Omental fat pad (tissue), 3 donors: ENCODE measurements at regions not wholly inside any gene's neighbourhood (a gene's known extent, or its start where the extent isn't known, plus 50 kb on each side); places are given as distances from the start of the nearest gene placed in this dataset.

Experiments used
- ATAC-seq: fragments of 150-250 bp; one replicate; pipeline ENCODE4 v1.9.1; 2016; ENCODE audit warnings: mild to moderate bottlenecking, moderate library complexity; ENCODE audit not compliant: low FRiP score
- DNase-seq: peaks from one replicate; pipeline ENCODE4 v3.0.0-alpha.2; 2019; ENCODE audit warnings: low spot score
- TF ChIP-seq, protein P1 (sequence below), 3 donors: fragments of 450-650 bp; IDR thresholded peaks; one replicate each; pipeline ENCODE4 v1.5.1; 2016 to 2017; ENCODE audit warnings: antibody characterized with exemption in 3 of 3, mild to moderate bottlenecking in 3 of 3, moderate library complexity in 2 of 3

DNA sequence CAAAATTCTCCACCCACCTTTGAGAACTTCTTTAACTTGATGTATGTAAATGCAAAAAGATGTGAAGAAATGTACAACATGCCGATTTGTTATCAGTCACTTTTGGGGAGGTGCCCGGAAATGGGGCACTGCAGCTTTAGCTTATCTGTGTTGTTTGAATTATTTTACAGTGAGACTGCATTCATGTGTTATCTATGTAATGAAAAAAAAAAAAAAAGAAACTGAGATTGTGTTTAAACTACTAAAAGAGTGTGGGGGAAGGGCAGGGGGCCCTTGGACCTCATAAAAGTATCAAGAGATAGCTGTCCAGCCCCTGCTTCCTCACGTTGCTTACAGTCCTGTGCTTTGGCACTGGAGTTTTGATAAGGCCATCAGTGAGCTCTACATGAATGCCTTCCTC is 259.4 kb downstream of the STK31 start:
- DNase-seq (no peak), ATAC-seq (no peak)
- TF ChIP-seq, protein P1, sequence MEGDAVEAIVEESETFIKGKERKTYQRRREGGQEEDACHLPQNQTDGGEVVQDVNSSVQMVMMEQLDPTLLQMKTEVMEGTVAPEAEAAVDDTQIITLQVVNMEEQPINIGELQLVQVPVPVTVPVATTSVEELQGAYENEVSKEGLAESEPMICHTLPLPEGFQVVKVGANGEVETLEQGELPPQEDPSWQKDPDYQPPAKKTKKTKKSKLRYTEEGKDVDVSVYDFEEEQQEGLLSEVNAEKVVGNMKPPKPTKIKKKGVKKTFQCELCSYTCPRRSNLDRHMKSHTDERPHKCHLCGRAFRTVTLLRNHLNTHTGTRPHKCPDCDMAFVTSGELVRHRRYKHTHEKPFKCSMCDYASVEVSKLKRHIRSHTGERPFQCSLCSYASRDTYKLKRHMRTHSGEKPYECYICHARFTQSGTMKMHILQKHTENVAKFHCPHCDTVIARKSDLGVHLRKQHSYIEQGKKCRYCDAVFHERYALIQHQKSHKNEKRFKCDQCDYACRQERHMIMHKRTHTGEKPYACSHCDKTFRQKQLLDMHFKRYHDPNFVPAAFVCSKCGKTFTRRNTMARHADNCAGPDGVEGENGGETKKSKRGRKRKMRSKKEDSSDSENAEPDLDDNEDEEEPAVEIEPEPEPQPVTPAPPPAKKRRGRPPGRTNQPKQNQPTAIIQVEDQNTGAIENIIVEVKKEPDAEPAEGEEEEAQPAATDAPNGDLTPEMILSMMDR (IDR thresholded peaks at IDR 0.05), result no peak

- ATAC-seq (no peak), DNase-seq (no peak)
- TF ChIP-seq, protein P1 (IDR thresholded peaks at IDR 0.05), result no peak
Observed at GRCh38 chr7:23970193-23970592, 260.2 kb downstream of the STK31 start.

- DNase-seq (no peak), ATAC-seq (no peak)
- TF ChIP-seq, protein P1 (IDR thresholded peaks at IDR 0.05), result no peak
Observed at GRCh38 chr7:23971031-23971430, 261.0 kb downstream of the STK31 start.

- TF ChIP-seq, protein P1 (IDR thresholded peaks at IDR 0.05), result no peak
- DNase-seq (no peak), ATAC-seq (no peak)
Observed at GRCh38 chr7:23972057-23972456, 262.0 kb downstream of the STK31 start.

GRCh38 chr7:23973264-23973663 is 263.2 kb downstream of the STK31 start:
- ATAC-seq (no peak), DNase-seq (no peak)
- TF ChIP-seq, protein P1 (IDR thresholded peaks at IDR 0.05), result no peak

DNA sequence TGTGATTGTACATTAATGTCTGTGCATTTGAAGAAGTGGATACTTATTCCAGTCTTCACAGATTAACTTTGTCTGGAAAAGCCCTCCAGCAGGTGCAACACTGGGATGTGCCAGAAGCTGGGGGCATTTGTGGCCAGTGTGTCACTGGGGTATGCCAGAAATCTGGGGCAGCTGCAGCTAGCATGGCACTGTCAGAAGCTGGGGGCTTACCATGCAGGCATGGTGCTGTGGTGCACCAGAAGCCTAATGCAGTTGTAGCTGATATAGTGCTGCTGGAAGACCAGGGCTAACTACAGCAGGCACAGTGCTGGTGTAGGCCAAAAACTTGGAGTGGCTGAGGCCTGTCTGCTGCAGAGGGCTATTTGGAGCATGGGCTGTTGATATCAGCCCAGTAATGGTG is 270.1 kb downstream of the STK31 start:
- TF ChIP-seq, protein P1 (IDR thresholded peaks at IDR 0.05), result no peak
- no peak for ATAC-seq
- DNase-seq, result no peak

GRCh38 chr7:23981314-23981713 is 271.3 kb downstream of the STK31 start:
- TF ChIP-seq, protein P1 (IDR thresholded peaks at IDR 0.05), result no peak
- no peak for DNase-seq
- ATAC-seq, result no peak
